GM23338 (cell line): ENCODE measurements at regions not wholly inside any gene's neighbourhood (a gene's known extent, or its start where the extent isn't known, plus 50 kb on each side); places are given as distances from the start of the nearest gene placed in this dataset.

Experiments used
- ATAC-seq: fragments of 200-7000 bp; cut with Tn5 transposase; 3 replicates; pipeline ENCODE4 v1.9.1; 2020
- DNase-seq: peaks from one replicate; pipeline ENCODE4 v3.0.0-alpha.2; 2015; ENCODE audit warnings: low spot score
- H2AFZ ChIP-seq: fragments of 200-600 bp; sonication (generic); 2 replicates; pipeline ENCODE4 v1.8.0; 2016; ENCODE audit warnings: antibody characterized with exemption, mild to moderate bottlenecking, moderate library complexity
- H3F3A ChIP-seq: fragments of 200-600 bp; sonication (generic); replicated peaks from 2 replicates; pipeline ENCODE4 v1.8.0; 2017; ENCODE audit warnings: antibody characterized with exemption, mixed run types, low read depth
- H3K27ac ChIP-seq: fragments of 200-600 bp; sonication (generic); 2 replicates; pipeline ENCODE4 v1.6.1; 2016; ENCODE audit warnings: low read depth
- H3K27me3 ChIP-seq: fragments of 200-600 bp; sonication (generic); 2 replicates; pipeline ENCODE4 v1.8.0; 2016; ENCODE audit warnings: mild to moderate bottlenecking, mixed run types, moderate library complexity; ENCODE audit not compliant: insufficient read depth
- H3K36me3 ChIP-seq: fragments of 200-600 bp; sonication (generic); 2 replicates; pipeline ENCODE4 v1.8.0; 2016; ENCODE audit warnings: mild to moderate bottlenecking; ENCODE audit not compliant: insufficient read depth
- H3K4me1 ChIP-seq: fragments of 200-600 bp; sonication (generic); 2 replicates; pipeline ENCODE4 v1.8.0; 2016; ENCODE audit warnings: mild to moderate bottlenecking, moderate library complexity; ENCODE audit not compliant: insufficient read depth
- H3K4me2 ChIP-seq: fragments of 200-600 bp; sonication (generic); 2 replicates; pipeline ENCODE4 v1.7.1; 2017; ENCODE audit warnings: mixed run types
- H3K4me3 ChIP-seq: fragments of 200-600 bp; sonication (generic); 2 replicates; pipeline ENCODE4 v1.6.1; 2016; ENCODE audit warnings: mixed run types
- H3K79me2 ChIP-seq: fragments of 200-600 bp; sonication (generic); replicated peaks from 2 replicates; pipeline ENCODE4 v1.8.0; 2017; ENCODE audit warnings: mild to moderate bottlenecking; ENCODE audit not compliant: insufficient read depth
- H3K9me2 ChIP-seq: fragments of 200-600 bp; sonication (generic); 2 replicates; pipeline ENCODE4 v1.8.0; 2017; ENCODE audit not compliant: insufficient read depth
- H4K20me1 ChIP-seq: fragments of 200-600 bp; sonication (generic); replicated peaks from 2 replicates; pipeline ENCODE4 v1.8.0; 2017; ENCODE audit warnings: mild to moderate bottlenecking; ENCODE audit not compliant: insufficient read depth
- H3K27ac Mint-ChIP-seq: 2 replicates; pipeline ENCODE4 v1.8.0; 2020; ENCODE audit warnings: inconsistent platforms, mild to moderate bottlenecking, moderate library complexity, mixed read lengths
- H3K27me3 Mint-ChIP-seq: 3 replicates; pipeline ENCODE4 v1.8.0; 2022; ENCODE audit warnings: low read depth, mild to moderate bottlenecking, moderate library complexity, mixed read lengths, inconsistent platforms; ENCODE audit not compliant: insufficient read depth, poor library complexity
- H3K36me3 Mint-ChIP-seq: 3 replicates; pipeline ENCODE4 v1.8.0; 2021; ENCODE audit warnings: low read depth, mild to moderate bottlenecking, inconsistent platforms, moderate library complexity, mixed read lengths
- H3K4me1 Mint-ChIP-seq: 3 replicates; pipeline ENCODE4 v1.8.0; 2020; ENCODE audit warnings: mild to moderate bottlenecking, inconsistent platforms, mixed read lengths
- H3K4me3 Mint-ChIP-seq: 3 replicates; pipeline ENCODE4 v1.8.0; 2021; ENCODE audit warnings: moderate library complexity, mild to moderate bottlenecking, inconsistent platforms, mixed read lengths
- H3K9me3 Mint-ChIP-seq: 3 replicates; pipeline ENCODE4 v1.8.0; 2020; ENCODE audit warnings: moderate library complexity, mild to moderate bottlenecking, inconsistent platforms, mixed read lengths
- CREB1 ChIP-seq: fragments of 250-450 bp; sonication (Bioruptor Pico); IDR thresholded peaks from 2 replicates; pipeline ENCODE4 v1.5.0; 2020; ENCODE audit warnings: low read depth, mild to moderate bottlenecking, moderate library complexity
- EZH2 ChIP-seq: fragments of 200-600 bp; sonication (generic); IDR thresholded peaks from one replicate; pipeline ENCODE4 v1.8.0; 2017; ENCODE audit warnings: antibody characterized with exemption, mild to moderate bottlenecking, low read depth; ENCODE audit not compliant: unreplicated experiment
- EZH2phosphoT487 ChIP-seq: fragments of 200-600 bp; sonication (generic); IDR thresholded peaks from one replicate; pipeline ENCODE4 v1.8.1; 2018; ENCODE audit warnings: antibody characterized with exemption; ENCODE audit not compliant: unreplicated experiment
- JUNB ChIP-seq: IDR thresholded peaks from one replicate; pipeline ENCODE4 v1.6.1; 2016; ENCODE audit warnings: antibody characterized with exemption; ENCODE audit not compliant: unreplicated experiment
- NANOG ChIP-seq: IDR thresholded peaks from 2 replicates; pipeline ENCODE4 v1.6.1; 2016; ENCODE audit warnings: antibody characterized with exemption, borderline replicate concordance
- POLR2AphosphoS5 ChIP-seq: IDR thresholded peaks from 2 replicates; pipeline ENCODE4 v1.6.1; 2016; ENCODE audit warnings: antibody characterized with exemption, low read depth
- STAT1 ChIP-seq: IDR thresholded peaks from one replicate; pipeline ENCODE4 v1.6.1; 2016; ENCODE audit warnings: antibody characterized with exemption; ENCODE audit not compliant: unreplicated experiment
- ZNF114 ChIP-seq: fragments of 250-450 bp; sonication (Bioruptor Pico); IDR thresholded peaks from 2 replicates; pipeline ENCODE4 v1.5.0; 2020; ENCODE audit warnings: mild to moderate bottlenecking, moderate library complexity
- ZNF331 ChIP-seq: fragments of 250-450 bp; sonication (Bioruptor Pico); IDR thresholded peaks from 2 replicates; pipeline ENCODE4 v1.5.0; 2020; ENCODE audit warnings: low read depth, mild to moderate bottlenecking, moderate library complexity
- TF ChIP-seq, protein P1 (sequence below): fragments of 250-450 bp; sonication (Bioruptor Pico); IDR thresholded peaks from 2 replicates; pipeline ENCODE4 v1.5.0; 2020; ENCODE audit warnings: mild to moderate bottlenecking, moderate library complexity
- TF ChIP-seq, protein P2 (sequence below): IDR thresholded peaks from 2 replicates; pipeline ENCODE4 v1.6.1; 2016; ENCODE audit warnings: antibody characterized with exemption
- TF ChIP-seq, protein P3 (sequence below), 2 experiments: fragments of 200-600 bp in 1 of 2; sonication (generic) in 1 of 2; conservative IDR thresholded peaks; 2 replicates each; pipeline versions ENCODE4 v1.5.1 to v1.6.1; 2016 to 2017; ENCODE audit warnings: antibody characterized with exemption in 2 of 2, low read depth in 2 of 2, mild to moderate bottlenecking in 2 of 2, moderate library complexity in 1 of 2
- TF ChIP-seq, protein P4 (sequence below): IDR thresholded peaks from one replicate; pipeline ENCODE4 v1.6.1; 2018; ENCODE audit warnings: antibody characterized with exemption; ENCODE audit not compliant: unreplicated experiment

DNA sequence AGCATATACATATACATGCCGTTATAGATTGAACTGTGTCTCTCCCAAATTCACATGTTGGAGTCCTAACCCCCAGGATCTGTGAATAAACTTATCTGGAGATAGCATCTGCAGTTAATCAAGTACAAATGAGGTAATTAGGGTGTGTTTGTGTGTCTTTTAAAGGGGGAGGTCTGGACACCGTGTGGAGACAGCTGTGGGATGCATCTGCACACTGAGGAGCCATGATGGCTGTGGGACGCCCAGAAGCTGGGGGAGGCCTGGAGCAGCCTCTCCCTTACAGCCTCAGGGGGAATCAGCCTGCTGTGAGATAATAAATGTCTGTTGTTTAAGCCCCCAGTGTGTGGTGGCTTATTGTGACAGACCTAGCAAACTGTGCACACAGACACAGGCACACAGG, 51.8 kb upstream of the COL18A1 start:
- peaks cover 11% of the 10 kb centered on the region for H3K4me1 Mint-ChIP-seq
- no peak overlapping the region for H3K4me2 ChIP-seq
- H3K9me2 ChIP-seq, result no peaks in the 10 kb centered on the region
- no peaks in the 10 kb centered on the region for H3K79me2 ChIP-seq
- ATAC-seq (no peak), DNase-seq (no peak)
- TF ChIP-seq NANOG, result no peak
- TF ChIP-seq EZH2, result no peak
- TF ChIP-seq EZH2phosphoT487, result no peak
- TF ChIP-seq, protein P1, sequence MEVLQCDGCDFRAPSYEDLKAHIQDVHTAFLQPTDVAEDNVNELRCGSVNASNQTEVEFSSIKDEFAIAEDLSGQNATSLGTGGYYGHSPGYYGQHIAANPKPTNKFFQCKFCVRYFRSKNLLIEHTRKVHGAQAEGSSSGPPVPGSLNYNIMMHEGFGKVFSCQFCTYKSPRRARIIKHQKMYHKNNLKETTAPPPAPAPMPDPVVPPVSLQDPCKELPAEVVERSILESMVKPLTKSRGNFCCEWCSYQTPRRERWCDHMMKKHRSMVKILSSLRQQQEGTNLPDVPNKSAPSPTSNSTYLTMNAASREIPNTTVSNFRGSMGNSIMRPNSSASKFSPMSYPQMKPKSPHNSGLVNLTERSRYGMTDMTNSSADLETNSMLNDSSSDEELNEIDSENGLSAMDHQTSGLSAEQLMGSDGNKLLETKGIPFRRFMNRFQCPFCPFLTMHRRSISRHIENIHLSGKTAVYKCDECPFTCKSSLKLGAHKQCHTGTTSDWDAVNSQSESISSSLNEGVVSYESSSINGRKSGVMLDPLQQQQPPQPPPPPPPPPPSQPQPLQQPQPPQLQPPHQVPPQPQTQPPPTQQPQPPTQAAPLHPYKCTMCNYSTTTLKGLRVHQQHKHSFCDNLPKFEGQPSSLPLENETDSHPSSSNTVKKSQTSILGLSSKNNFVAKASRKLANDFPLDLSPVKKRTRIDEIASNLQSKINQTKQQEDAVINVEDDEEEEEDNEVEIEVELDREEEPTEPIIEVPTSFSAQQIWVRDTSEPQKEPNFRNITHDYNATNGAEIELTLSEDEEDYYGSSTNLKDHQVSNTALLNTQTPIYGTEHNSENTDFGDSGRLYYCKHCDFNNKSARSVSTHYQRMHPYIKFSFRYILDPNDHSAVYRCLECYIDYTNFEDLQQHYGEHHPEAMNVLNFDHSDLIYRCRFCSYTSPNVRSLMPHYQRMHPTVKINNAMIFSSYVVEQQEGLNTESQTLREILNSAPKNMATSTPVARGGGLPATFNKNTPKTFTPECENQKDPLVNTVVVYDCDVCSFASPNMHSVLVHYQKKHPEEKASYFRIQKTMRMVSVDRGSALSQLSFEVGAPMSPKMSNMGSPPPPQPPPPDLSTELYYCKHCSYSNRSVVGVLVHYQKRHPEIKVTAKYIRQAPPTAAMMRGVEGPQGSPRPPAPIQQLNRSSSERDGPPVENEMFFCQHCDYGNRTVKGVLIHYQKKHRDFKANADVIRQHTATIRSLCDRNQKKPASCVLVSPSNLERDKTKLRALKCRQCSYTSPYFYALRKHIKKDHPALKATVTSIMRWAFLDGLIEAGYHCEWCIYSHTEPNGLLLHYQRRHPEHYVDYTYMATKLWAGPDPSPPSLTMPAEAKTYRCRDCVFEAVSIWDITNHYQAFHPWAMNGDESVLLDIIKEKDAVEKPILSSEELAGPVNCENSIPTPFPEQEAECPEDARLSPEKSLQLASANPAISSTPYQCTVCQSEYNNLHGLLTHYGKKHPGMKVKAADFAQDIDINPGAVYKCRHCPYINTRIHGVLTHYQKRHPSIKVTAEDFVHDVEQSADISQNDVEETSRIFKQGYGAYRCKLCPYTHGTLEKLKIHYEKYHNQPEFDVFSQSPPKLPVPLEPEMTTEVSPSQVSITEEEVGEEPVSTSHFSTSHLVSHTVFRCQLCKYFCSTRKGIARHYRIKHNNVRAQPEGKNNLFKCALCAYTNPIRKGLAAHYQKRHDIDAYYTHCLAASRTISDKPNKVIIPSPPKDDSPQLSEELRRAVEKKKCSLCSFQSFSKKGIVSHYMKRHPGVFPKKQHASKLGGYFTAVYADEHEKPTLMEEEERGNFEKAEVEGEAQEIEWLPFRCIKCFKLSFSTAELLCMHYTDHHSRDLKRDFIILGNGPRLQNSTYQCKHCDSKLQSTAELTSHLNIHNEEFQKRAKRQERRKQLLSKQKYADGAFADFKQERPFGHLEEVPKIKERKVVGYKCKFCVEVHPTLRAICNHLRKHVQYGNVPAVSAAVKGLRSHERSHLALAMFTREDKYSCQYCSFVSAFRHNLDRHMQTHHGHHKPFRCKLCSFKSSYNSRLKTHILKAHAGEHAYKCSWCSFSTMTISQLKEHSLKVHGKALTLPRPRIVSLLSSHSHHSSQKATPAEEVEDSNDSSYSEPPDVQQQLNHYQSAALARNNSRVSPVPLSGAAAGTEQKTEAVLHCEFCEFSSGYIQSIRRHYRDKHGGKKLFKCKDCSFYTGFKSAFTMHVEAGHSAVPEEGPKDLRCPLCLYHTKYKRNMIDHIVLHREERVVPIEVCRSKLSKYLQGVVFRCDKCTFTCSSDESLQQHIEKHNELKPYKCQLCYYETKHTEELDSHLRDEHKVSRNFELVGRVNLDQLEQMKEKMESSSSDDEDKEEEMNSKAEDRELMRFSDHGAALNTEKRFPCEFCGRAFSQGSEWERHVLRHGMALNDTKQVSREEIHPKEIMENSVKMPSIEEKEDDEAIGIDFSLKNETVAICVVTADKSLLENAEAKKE (CRISPR knock-in tag), result no peak
- TF ChIP-seq, protein P2, sequence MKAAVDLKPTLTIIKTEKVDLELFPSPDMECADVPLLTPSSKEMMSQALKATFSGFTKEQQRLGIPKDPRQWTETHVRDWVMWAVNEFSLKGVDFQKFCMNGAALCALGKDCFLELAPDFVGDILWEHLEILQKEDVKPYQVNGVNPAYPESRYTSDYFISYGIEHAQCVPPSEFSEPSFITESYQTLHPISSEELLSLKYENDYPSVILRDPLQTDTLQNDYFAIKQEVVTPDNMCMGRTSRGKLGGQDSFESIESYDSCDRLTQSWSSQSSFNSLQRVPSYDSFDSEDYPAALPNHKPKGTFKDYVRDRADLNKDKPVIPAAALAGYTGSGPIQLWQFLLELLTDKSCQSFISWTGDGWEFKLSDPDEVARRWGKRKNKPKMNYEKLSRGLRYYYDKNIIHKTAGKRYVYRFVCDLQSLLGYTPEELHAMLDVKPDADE, result no peak
- TF ChIP-seq JUNB, result no peak
- TF ChIP-seq, protein P3, sequence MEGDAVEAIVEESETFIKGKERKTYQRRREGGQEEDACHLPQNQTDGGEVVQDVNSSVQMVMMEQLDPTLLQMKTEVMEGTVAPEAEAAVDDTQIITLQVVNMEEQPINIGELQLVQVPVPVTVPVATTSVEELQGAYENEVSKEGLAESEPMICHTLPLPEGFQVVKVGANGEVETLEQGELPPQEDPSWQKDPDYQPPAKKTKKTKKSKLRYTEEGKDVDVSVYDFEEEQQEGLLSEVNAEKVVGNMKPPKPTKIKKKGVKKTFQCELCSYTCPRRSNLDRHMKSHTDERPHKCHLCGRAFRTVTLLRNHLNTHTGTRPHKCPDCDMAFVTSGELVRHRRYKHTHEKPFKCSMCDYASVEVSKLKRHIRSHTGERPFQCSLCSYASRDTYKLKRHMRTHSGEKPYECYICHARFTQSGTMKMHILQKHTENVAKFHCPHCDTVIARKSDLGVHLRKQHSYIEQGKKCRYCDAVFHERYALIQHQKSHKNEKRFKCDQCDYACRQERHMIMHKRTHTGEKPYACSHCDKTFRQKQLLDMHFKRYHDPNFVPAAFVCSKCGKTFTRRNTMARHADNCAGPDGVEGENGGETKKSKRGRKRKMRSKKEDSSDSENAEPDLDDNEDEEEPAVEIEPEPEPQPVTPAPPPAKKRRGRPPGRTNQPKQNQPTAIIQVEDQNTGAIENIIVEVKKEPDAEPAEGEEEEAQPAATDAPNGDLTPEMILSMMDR (conservative IDR thresholded peaks at IDR 0.05; ENCODE audit: low read depth in 2 of 2), result no peak
- no peak for TF ChIP-seq ZNF114 (CRISPR knock-in tag)
- TF ChIP-seq POLR2AphosphoS5, result no peak
- TF ChIP-seq STAT1, result no peak
- TF ChIP-seq CREB1, result no peak
- TF ChIP-seq, protein P4, sequence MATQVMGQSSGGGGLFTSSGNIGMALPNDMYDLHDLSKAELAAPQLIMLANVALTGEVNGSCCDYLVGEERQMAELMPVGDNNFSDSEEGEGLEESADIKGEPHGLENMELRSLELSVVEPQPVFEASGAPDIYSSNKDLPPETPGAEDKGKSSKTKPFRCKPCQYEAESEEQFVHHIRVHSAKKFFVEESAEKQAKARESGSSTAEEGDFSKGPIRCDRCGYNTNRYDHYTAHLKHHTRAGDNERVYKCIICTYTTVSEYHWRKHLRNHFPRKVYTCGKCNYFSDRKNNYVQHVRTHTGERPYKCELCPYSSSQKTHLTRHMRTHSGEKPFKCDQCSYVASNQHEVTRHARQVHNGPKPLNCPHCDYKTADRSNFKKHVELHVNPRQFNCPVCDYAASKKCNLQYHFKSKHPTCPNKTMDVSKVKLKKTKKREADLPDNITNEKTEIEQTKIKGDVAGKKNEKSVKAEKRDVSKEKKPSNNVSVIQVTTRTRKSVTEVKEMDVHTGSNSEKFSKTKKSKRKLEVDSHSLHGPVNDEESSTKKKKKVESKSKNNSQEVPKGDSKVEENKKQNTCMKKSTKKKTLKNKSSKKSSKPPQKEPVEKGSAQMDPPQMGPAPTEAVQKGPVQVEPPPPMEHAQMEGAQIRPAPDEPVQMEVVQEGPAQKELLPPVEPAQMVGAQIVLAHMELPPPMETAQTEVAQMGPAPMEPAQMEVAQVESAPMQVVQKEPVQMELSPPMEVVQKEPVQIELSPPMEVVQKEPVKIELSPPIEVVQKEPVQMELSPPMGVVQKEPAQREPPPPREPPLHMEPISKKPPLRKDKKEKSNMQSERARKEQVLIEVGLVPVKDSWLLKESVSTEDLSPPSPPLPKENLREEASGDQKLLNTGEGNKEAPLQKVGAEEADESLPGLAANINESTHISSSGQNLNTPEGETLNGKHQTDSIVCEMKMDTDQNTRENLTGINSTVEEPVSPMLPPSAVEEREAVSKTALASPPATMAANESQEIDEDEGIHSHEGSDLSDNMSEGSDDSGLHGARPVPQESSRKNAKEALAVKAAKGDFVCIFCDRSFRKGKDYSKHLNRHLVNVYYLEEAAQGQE, result no peak
- TF ChIP-seq ZNF331 (CRISPR knock-in tag), result no peak
- no peak overlapping the region for H3K27ac ChIP-seq
- H3K27ac Mint-ChIP-seq, result no peak overlapping the region
- H2AFZ ChIP-seq, result no peak overlapping the region
- no peak overlapping the region for H3K4me3 ChIP-seq
- no peaks in the 10 kb centered on the region for H3K4me1 ChIP-seq
- no peaks in the 10 kb centered on the region for H3K36me3 ChIP-seq
- no peaks in the 10 kb centered on the region for H3K36me3 Mint-ChIP-seq
- peaks cover 3% of the 10 kb centered on the region for H3K27me3 Mint-ChIP-seq
- H3F3A ChIP-seq, result peaks cover 11% of the 10 kb centered on the region; the same call in 1 of the 2 replicates
- H4K20me1 ChIP-seq, result no peaks in the 10 kb centered on the region
- H3K4me3 Mint-ChIP-seq, result no peak overlapping the region
- no peaks in the 10 kb centered on the region for H3K27me3 ChIP-seq
- no peaks in the 10 kb centered on the region for H3K9me3 Mint-ChIP-seq
